Heart left ventricle (tissue), 16 donors: ENCODE measurements at regions not wholly inside any gene's neighbourhood (a gene's known extent, or its start where the extent isn't known, plus 50 kb on each side); places are given as distances from the start of the nearest gene placed in this dataset.

Experiments used
- ATAC-seq, 4 donors: fragments of 200-7000 bp; cut with Tn5 transposase; one replicate each; pipeline ENCODE4 v1.9.1; 2020 to 2022; ENCODE audit warnings: moderate library complexity in 4 of 4, mild to moderate bottlenecking in 3 of 4, moderate number of reproducible peaks in 1 of 4
- DNase-seq, 5 donors: peaks; one replicate each; pipeline ENCODE4 v3.0.0-alpha.2; 2020
- H3K27ac ChIP-seq, 12 donors: fragments of 200-600 bp; sonication (generic) in 4 of 12; one replicate each; pipeline versions ENCODE4 v1.5.0 to v1.8.0; 2016 to 2022; ENCODE audit warnings: mild to moderate bottlenecking in 2 of 12
- H3K27me3 ChIP-seq, 9 donors: fragments of 200-600 bp; sonication (generic) in 2 of 9; one replicate each; pipeline versions ENCODE4 v1.5.1 to v1.8.0; 2016 to 2022; ENCODE audit warnings: mild to moderate bottlenecking in 3 of 9
- H3K36me3 ChIP-seq, 9 donors: fragments of 200-600 bp; sonication (generic) in 2 of 9; one replicate each; pipeline versions ENCODE4 v1.5.0 to v1.8.0; 2018 to 2022; ENCODE audit warnings: mild to moderate bottlenecking in 2 of 9
- H3K4me1 ChIP-seq, 12 donors: fragments of 200-600 bp; sonication (generic) in 4 of 12; one replicate each; pipeline versions ENCODE4 v1.5.0 to v1.8.0; 2016 to 2022; ENCODE audit warnings: mild to moderate bottlenecking in 3 of 12
- H3K4me3 ChIP-seq, 12 donors: fragments of 200-600 bp; sonication (generic) in 4 of 12; one replicate each; pipeline versions ENCODE4 v1.5.0 to v1.8.0; 2017 to 2022; ENCODE audit warnings: mild to moderate bottlenecking in 9 of 12, moderate library complexity in 4 of 12
- H3K9me3 ChIP-seq, 12 donors: fragments of 200-600 bp; sonication (generic) in 4 of 12; one replicate each; pipeline versions ENCODE4 v1.5.0 to v1.8.0; 2016 to 2022; ENCODE audit warnings: mild to moderate bottlenecking in 1 of 12
- CTCF ChIP-seq, 12 donors: fragments of 200-600 bp; sonication (generic) in 4 of 12; IDR thresholded peaks; one replicate each; pipeline versions ENCODE4 v1.5.0 to v1.8.0; 2018 to 2022; ENCODE audit warnings: antibody characterized with exemption in 12 of 12, mild to moderate bottlenecking in 5 of 12
- POLR2A ChIP-seq, 2 donors: fragments of 450-650 bp; IDR thresholded peaks; one replicate each; pipeline ENCODE4 v1.6.1; 2017; ENCODE audit warnings: antibody characterized with exemption in 2 of 2, mild to moderate bottlenecking in 2 of 2, moderate library complexity in 2 of 2
- WGBS, 4 donors: extraction: QIAGEN DNeasy Blood & Tissue Kit in 2 of 4; methylation state at CpG; one replicate each; pipeline versions ENCODE4 v1.1.5 to v1.1.7; 2013 to 2018; 5-methylcytosine and 5-hydroxymethylcytosine counted together
- intact Hi-C, 10 donors: fragments of 100-400 bp; cut with DNase I; formaldehyde crosslinking; loops; one replicate each; pipeline versions ENCODE4 v1.11.1 to v1.14.2; 2022
- donor health status: ischemic (EF 13 %, LVEDD 7.1; RV severe dilation, severe dysfunction).
- donor health status: healthy with polysubstance abuse.
- donor health status: DM: no; HTN: yes; CAD: no.
- donor health status: DM: no; HTN: no; CAD: no.
- donor health status: ischemic (EF 25% LVEDD 6.9; RV normal size, moderate dysfunction).
- donor health status: ischemic (EF 25% LVEDD 5.7; RV mildly dilated, moderate dysfunction).
- donor health status: healthy.
- donor health status: DM: yes; HTN: yes; CAD: no.
- donor health status: ischemic (EF 35%, LVEDD 5.7; RV mildly dilated, moderate dysfunction).
- donor health status: nonischemic (EF 11% LVEDD 7.7; RV severe dilation, severe dysfunction).
- donor health status: DM: yes; HTN: yes; CAD: no.
- donor health status: PGD.
- donor health status: ischemic (EF 29% LVEDD 5.4; RV normal size, mild dysfunction).
- donor health status: nonischemic (EF 23%, LVEDD 6.1; RV moderate dilation, normal function).

- ATAC-seq, result no peak
- H3K36me3 ChIP-seq, result no peaks in the 10 kb centered on the region
- intact Hi-C loops, result no loop called here
Measured at GRCh38 chr7:72462311-72462710, 50.2 kb upstream of the CALN1 start.

More at GRCh38 chr7:72462311-72462710, 50.2 kb upstream of the CALN1 start:
- WGBS, 4 donors, result 71 to 80% (median 76%) methylated on average over 7 of the region's 7 CpGs
- no peak for DNase-seq
- Histone ChIP-seq H3K9me3 (no peaks in the 10 kb centered on the region), H3K27me3 (no peaks in the 10 kb centered on the region), H3K27ac (no peak overlapping the region), H3K4me3 (no peak overlapping the region), H3K4me1 (no peaks in the 10 kb centered on the region)
- TF ChIP-seq CTCF (IDR thresholded peaks at IDR 0.05) (no peak), POLR2A (IDR thresholded peaks at IDR 0.05) (no peak)
